ENCODE measurements at regions not wholly inside any gene's neighbourhood (a gene's known extent, or its start where the extent isn't known, plus 50 kb on each side); places are given as distances from the start of the nearest gene placed in this dataset.

DNA sequence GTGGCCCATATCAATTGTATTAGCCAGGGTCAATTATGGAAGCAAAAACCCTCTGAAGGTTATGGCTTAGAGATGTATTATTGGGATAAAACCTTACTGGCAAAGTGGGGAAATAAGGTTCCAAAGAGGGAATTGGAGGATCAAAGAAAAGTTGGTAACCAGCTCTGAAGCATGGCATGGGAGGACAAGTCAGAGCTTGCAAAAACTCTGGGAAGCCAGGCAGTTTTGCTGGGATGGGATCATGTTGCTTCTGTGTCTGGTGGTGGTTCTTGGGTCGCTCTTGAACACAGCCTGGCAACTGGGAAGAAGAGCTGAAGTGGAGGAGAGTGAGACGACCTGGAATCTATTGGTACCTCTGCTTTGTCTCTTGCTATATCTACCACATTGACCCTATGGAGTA lies 162.6 kb downstream of the PMAIP1 start:
- Mint-ChIP-seq H3K27ac (ENCODE audit: unreplicated experiment) (no peak overlapping the region), H3K9me3 (ENCODE audit: low read depth) (peaks cover 2% of the 10 kb centered on the region), H3K27me3 (ENCODE audit: low read depth) (peaks cover 19% of the 10 kb centered on the region), H3K36me3 (ENCODE audit: low read depth) (no peaks in the 10 kb centered on the region), H3K4me1 (ENCODE audit: low read depth) (peaks cover 3% of the 10 kb centered on the region), H3K4me3 (ENCODE audit: unreplicated experiment) (no peak overlapping the region)
- no peak for DNase-seq (ENCODE audit: low spot score)
- TF ChIP-seq, protein P1, sequence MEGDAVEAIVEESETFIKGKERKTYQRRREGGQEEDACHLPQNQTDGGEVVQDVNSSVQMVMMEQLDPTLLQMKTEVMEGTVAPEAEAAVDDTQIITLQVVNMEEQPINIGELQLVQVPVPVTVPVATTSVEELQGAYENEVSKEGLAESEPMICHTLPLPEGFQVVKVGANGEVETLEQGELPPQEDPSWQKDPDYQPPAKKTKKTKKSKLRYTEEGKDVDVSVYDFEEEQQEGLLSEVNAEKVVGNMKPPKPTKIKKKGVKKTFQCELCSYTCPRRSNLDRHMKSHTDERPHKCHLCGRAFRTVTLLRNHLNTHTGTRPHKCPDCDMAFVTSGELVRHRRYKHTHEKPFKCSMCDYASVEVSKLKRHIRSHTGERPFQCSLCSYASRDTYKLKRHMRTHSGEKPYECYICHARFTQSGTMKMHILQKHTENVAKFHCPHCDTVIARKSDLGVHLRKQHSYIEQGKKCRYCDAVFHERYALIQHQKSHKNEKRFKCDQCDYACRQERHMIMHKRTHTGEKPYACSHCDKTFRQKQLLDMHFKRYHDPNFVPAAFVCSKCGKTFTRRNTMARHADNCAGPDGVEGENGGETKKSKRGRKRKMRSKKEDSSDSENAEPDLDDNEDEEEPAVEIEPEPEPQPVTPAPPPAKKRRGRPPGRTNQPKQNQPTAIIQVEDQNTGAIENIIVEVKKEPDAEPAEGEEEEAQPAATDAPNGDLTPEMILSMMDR (IDR thresholded peaks at IDR 0.05) = no peak

DNA sequence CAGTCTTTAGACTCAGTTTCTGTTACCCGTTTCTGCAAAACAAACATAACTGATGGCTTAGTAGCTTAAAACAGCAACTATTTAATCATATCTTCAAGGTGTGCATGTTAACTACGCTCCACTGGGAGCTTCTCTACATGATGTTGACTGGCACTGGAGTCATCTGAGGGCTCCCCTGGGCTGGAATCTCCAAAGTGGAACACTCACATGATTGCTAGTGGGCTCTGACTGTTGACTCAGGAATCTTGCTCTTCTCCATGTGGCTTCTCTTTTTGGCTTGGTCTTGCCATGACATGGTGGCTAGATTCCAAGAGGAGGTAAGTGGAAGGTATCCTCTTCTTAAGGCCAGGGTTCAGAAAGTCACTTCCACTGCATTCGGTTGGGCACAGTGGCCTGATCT lies 160.8 kb downstream of the PMAIP1 start:
- TF ChIP-seq, protein P1 (IDR thresholded peaks at IDR 0.05) = no peak
- Mint-ChIP-seq H3K4me3 (ENCODE audit: unreplicated experiment) (no peak overlapping the region), H3K4me1 (ENCODE audit: low read depth) (peaks cover 3% of the 10 kb centered on the region), H3K27ac (ENCODE audit: unreplicated experiment) (no peak overlapping the region), H3K9me3 (ENCODE audit: low read depth) (peaks cover 2% of the 10 kb centered on the region), H3K36me3 (ENCODE audit: low read depth) (no peaks in the 10 kb centered on the region), H3K27me3 (ENCODE audit: low read depth) (peaks cover 17% of the 10 kb centered on the region)
- DNase-seq (ENCODE audit: low spot score) = no peak

DNA sequence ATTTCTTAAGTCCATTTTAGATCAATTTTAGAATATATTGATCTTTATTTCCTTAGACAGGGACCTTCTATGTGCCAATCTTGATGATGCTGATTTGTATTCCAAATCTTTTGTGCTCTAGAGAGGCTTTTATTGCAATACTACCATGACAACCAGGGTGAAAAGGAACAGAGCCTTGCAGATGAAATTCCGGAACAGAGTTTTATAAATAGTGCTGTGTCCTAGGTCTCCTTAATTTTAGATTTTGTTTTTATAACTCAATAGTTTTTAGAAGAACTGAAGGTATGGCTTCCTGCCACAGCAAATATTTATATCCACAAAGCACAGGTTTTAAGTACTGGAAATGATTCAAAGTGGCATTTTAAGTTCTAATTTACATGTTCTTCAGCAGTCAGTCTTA lies 160.2 kb downstream of the PMAIP1 start:
- Mint-ChIP-seq H3K36me3 (ENCODE audit: low read depth) (no peaks in the 10 kb centered on the region), H3K4me1 (ENCODE audit: low read depth) (peaks cover 3% of the 10 kb centered on the region), H3K9me3 (ENCODE audit: low read depth) (peaks cover 2% of the 10 kb centered on the region), H3K4me3 (ENCODE audit: unreplicated experiment) (no peak overlapping the region), H3K27me3 (ENCODE audit: low read depth) (peaks cover 17% of the 10 kb centered on the region), H3K27ac (ENCODE audit: unreplicated experiment) (no peak overlapping the region)
- no peak for DNase-seq (ENCODE audit: low spot score)
- TF ChIP-seq, protein P1 (IDR thresholded peaks at IDR 0.05) = no peak

DNA sequence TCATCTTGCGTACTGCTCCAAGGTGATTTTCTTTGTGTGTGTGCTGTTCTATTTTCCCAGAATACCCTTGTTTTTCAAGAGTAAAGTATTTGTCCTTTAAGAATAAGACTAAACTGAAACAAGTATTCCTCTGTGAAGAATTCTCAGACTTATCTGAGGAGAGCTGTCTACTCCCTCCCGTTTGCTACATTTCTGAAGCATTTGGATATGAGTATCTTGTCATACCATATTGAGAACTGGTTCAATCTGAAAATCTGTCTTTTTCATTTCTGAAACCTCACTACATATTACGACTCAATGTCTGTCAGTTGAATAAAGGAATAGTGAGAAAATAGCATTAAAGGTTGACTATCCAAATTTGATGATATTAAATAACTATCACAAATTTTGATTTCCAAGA lies 159.4 kb downstream of the PMAIP1 start:
- Mint-ChIP-seq H3K36me3 (ENCODE audit: low read depth) (no peaks in the 10 kb centered on the region), H3K27ac (ENCODE audit: unreplicated experiment) (no peak overlapping the region), H3K4me3 (ENCODE audit: unreplicated experiment) (no peak overlapping the region), H3K9me3 (ENCODE audit: low read depth) (peaks cover 2% of the 10 kb centered on the region), H3K4me1 (ENCODE audit: low read depth) (peaks cover 3% of the 10 kb centered on the region), H3K27me3 (ENCODE audit: low read depth) (peaks cover 15% of the 10 kb centered on the region)
- DNase-seq (ENCODE audit: low spot score) = no peak
- TF ChIP-seq, protein P1 (IDR thresholded peaks at IDR 0.05) = no peak

DNA sequence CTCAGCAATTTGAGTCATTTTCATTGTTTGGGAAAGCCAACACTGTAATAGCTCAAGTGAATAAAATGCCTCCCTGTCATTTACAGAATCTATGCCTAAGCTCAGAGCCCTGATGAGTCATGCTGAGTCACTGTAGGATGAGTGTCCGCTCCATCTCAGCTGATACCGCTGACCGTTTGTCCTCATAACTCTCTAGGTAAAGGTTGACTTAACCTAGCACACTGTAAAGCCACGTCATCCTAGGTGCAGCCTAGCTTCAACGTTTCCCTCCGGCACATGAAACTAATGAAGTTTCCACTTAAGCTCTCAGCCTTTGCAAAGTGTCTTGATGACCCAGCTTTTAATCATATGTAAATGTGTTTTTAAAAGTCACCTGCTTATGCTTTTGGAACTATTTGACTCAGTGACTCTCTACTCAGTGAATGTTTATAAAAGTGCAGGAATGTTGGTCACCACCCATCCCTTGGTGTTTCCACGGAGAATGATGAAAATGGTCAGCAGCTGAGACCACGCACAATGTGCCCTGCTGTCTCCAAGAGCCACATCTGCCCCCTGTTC lies 154.0 kb downstream of the PMAIP1 start:
- Mint-ChIP-seq H3K36me3 (ENCODE audit: low read depth) (peaks cover 1% of the 10 kb centered on the region), H3K4me1 (ENCODE audit: low read depth) (peaks cover 10% of the 10 kb centered on the region), H3K9me3 (ENCODE audit: low read depth) (peaks cover 6% of the 10 kb centered on the region), H3K27me3 (ENCODE audit: low read depth) (peaks cover 7% of the 10 kb centered on the region), H3K4me3 (ENCODE audit: unreplicated experiment) (no peak overlapping the region), H3K27ac (ENCODE audit: unreplicated experiment) (no peak overlapping the region)
- no peak for DNase-seq (ENCODE audit: low spot score)
- TF ChIP-seq, protein P1 (IDR thresholded peaks at IDR 0.05) = no peak

Measured in chondrocyte (in vitro differentiated cells).